ENCODE measurements at regions not wholly inside any gene's neighbourhood (a gene's known extent, or its start where the extent isn't known, plus 50 kb on each side); places are given as distances from the start of the nearest gene placed in this dataset.

DNA sequence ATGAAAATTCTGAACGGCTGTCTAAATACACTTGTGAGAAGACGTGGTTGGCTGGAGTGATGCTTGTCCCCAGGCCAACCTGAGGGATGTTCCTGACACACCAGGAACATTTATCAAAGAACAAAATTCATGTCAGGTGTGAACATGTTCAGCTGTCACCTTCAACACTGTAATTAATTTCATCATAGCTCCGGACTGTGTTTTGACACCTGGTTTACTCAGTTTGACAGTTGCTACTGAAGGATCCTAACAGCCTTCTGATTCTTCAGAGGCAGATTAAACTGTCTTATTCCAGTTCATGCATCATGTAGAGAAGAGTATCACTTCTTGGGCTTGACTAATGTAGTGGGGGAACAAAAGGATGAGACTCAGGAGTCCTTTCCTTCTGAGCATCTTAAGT is 134.1 kb downstream of the NPR3 start:
- no peaks in the 10 kb centered on the region for H3K27me3 ChIP-seq (ENCODE audit: insufficient read depth)
- H3K27ac ChIP-seq (ENCODE audit: low read depth in 2 of 2, low read length in 1 of 2): no peak overlapping the region
- CTCF ChIA-PET: no interaction called here
- H3K9me3 ChIP-seq: no peaks in the 10 kb centered on the region
- H3K4me1 ChIP-seq (ENCODE audit: control insufficient read depth in 1 of 2, insufficient read depth in 2 of 2, low read depth in 1 of 2, low read length in 1 of 2): peaks cover 0 to 6% of the 10 kb centered on the region in 2 experiments; a peak in 1 of 4 replicates
- no peak overlapping the region for H3K4me2 ChIP-seq
- H3K36me3 ChIP-seq (replicated peaks in 1 of 2; ENCODE audit: control insufficient read depth in 1 of 2, insufficient read depth in 2 of 2, low read length in 1 of 2): no peaks in the 10 kb centered on the region
- H4K20me1 ChIP-seq (ENCODE audit: insufficient read depth): no peaks in the 10 kb centered on the region
- H3K9me2 ChIP-seq: no peaks in the 10 kb centered on the region
- 42% methylated on average over 3 of the region's 3 CpGs for WGBS (ENCODE audit: low lambda C conversion rate)
- no peak overlapping the region for H2AFZ ChIP-seq (ENCODE audit: low read depth)
- no peak overlapping the region for H3K9ac ChIP-seq
- H3F3A ChIP-seq (replicated peaks; ENCODE audit: insufficient read depth): peaks cover under 1% of the 10 kb centered on the region
- POLR2A ChIA-PET: no interaction called here
- no peak overlapping the region for H3K4me3 ChIP-seq (ENCODE audit: low read depth in 2 of 2, low read length in 1 of 2)
- DNase-seq: no peak
- TF ChIP-seq PBX3 (IDR thresholded peaks at IDR 0.05) (no peak), NFIC (IDR thresholded peaks at IDR 0.05; ENCODE audit: borderline replicate concordance) (no peak), FOSL2 (IDR thresholded peaks at IDR 0.05; ENCODE audit: borderline replicate concordance, low read depth) (no peak), CHD2 (IDR thresholded peaks at IDR 0.05; ENCODE audit: low read length, partially characterized antibody) (no peak), TAF1 (IDR thresholded peaks at IDR 0.05; ENCODE audit: borderline replicate concordance, low read depth, low read length) (no peak), TEAD4 (IDR thresholded peaks at IDR 0.05; ENCODE audit: borderline replicate concordance, insufficient read depth) (no peak), RAD21 (IDR thresholded peaks at IDR 0.05; ENCODE audit: low read length) (no peak), TCF12 (IDR thresholded peaks at IDR 0.05) (no peak), POLR2AphosphoS5 (IDR thresholded peaks at IDR 0.05; ENCODE audit: low read depth, low read length) (no peak), FOXJ3 (CRISPR knock-in tag; IDR thresholded peaks at IDR 0.05) (no peak), SIN3A (IDR thresholded peaks at IDR 0.05; ENCODE audit: borderline replicate concordance, low read depth, low read length) (no peak), YY1 (IDR thresholded peaks at IDR 0.05; ENCODE audit: low read depth) (no peak), NRF1 (IDR thresholded peaks at IDR 0.05; ENCODE audit: low read depth, low read length) (no peak), GATA2 (CRISPR knock-in tag; IDR thresholded peaks at IDR 0.05) (no peak)
- TF ChIP-seq, protein P1, sequence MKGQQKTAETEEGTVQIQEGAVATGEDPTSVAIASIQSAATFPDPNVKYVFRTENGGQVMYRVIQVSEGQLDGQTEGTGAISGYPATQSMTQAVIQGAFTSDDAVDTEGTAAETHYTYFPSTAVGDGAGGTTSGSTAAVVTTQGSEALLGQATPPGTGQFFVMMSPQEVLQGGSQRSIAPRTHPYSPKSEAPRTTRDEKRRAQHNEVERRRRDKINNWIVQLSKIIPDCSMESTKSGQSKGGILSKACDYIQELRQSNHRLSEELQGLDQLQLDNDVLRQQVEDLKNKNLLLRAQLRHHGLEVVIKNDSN (IDR thresholded peaks at IDR 0.05; ENCODE audit: borderline replicate concordance, low read depth): no peak
- TF ChIP-seq, protein P2, sequence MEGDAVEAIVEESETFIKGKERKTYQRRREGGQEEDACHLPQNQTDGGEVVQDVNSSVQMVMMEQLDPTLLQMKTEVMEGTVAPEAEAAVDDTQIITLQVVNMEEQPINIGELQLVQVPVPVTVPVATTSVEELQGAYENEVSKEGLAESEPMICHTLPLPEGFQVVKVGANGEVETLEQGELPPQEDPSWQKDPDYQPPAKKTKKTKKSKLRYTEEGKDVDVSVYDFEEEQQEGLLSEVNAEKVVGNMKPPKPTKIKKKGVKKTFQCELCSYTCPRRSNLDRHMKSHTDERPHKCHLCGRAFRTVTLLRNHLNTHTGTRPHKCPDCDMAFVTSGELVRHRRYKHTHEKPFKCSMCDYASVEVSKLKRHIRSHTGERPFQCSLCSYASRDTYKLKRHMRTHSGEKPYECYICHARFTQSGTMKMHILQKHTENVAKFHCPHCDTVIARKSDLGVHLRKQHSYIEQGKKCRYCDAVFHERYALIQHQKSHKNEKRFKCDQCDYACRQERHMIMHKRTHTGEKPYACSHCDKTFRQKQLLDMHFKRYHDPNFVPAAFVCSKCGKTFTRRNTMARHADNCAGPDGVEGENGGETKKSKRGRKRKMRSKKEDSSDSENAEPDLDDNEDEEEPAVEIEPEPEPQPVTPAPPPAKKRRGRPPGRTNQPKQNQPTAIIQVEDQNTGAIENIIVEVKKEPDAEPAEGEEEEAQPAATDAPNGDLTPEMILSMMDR (IDR thresholded peaks at IDR 0.05): no peak
- TF ChIP-seq, protein P3, sequence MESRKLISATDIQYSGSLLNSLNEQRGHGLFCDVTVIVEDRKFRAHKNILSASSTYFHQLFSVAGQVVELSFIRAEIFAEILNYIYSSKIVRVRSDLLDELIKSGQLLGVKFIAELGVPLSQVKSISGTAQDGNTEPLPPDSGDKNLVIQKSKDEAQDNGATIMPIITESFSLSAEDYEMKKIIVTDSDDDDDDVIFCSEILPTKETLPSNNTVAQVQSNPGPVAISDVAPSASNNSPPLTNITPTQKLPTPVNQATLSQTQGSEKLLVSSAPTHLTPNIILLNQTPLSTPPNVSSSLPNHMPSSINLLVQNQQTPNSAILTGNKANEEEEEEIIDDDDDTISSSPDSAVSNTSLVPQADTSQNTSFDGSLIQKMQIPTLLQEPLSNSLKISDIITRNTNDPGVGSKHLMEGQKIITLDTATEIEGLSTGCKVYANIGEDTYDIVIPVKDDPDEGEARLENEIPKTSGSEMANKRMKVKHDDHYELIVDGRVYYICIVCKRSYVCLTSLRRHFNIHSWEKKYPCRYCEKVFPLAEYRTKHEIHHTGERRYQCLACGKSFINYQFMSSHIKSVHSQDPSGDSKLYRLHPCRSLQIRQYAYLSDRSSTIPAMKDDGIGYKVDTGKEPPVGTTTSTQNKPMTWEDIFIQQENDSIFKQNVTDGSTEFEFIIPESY (IDR thresholded peaks at IDR 0.05; ENCODE audit: borderline replicate concordance, low read depth): no peak
- TF ChIP-seq, protein P4, sequence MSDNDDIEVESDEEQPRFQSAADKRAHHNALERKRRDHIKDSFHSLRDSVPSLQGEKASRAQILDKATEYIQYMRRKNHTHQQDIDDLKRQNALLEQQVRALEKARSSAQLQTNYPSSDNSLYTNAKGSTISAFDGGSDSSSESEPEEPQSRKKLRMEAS (IDR thresholded peaks at IDR 0.05; ENCODE audit: low read depth): no peak
- no peaks in the 10 kb centered on the region for H3K79me2 ChIP-seq (ENCODE audit: insufficient read depth)
